WTC11 (cell line): ENCODE measurements at regions not wholly inside any gene's neighbourhood (a gene's known extent, or its start where the extent isn't known, plus 50 kb on each side); places are given as distances from the start of the nearest gene placed in this dataset.

Experiments used
- E2F1 ChIP-seq: sonication (generic); formaldehyde crosslinking; IDR thresholded peaks from 2 replicates; pipeline ENCODE4 v1.8.0; 2022; ENCODE audit warnings: mild to moderate bottlenecking, missing genetic modification reagents
- RELA ChIP-seq: sonication (generic); formaldehyde crosslinking; IDR thresholded peaks from 2 replicates; pipeline ENCODE4 v1.8.1; 2022; ENCODE audit warnings: missing genetic modification reagents, mild to moderate bottlenecking, borderline replicate concordance
- TF ChIP-seq, protein P1 (sequence below): sonication (generic); formaldehyde crosslinking; IDR thresholded peaks from 2 replicates; pipeline ENCODE4 v1.8.1; 2023; ENCODE audit warnings: mild to moderate bottlenecking, missing genetic modification reagents, moderate library complexity
- TF ChIP-seq, protein P2 (sequence below): fragments of 200-600 bp; IDR thresholded peaks from 2 replicates; pipeline ENCODE4 v1.8.0; 2022; ENCODE audit warnings: antibody characterized with exemption

GRCh38 chr2:58688813-58689212 is 447.7 kb upstream of the FANCL start:
- TF ChIP-seq, protein P1, sequence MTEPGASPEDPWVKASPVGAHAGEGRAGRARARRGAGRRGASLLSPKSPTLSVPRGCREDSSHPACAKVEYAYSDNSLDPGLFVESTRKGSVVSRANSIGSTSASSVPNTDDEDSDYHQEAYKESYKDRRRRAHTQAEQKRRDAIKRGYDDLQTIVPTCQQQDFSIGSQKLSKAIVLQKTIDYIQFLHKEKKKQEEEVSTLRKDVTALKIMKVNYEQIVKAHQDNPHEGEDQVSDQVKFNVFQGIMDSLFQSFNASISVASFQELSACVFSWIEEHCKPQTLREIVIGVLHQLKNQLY: no peak
- TF ChIP-seq, protein P2, sequence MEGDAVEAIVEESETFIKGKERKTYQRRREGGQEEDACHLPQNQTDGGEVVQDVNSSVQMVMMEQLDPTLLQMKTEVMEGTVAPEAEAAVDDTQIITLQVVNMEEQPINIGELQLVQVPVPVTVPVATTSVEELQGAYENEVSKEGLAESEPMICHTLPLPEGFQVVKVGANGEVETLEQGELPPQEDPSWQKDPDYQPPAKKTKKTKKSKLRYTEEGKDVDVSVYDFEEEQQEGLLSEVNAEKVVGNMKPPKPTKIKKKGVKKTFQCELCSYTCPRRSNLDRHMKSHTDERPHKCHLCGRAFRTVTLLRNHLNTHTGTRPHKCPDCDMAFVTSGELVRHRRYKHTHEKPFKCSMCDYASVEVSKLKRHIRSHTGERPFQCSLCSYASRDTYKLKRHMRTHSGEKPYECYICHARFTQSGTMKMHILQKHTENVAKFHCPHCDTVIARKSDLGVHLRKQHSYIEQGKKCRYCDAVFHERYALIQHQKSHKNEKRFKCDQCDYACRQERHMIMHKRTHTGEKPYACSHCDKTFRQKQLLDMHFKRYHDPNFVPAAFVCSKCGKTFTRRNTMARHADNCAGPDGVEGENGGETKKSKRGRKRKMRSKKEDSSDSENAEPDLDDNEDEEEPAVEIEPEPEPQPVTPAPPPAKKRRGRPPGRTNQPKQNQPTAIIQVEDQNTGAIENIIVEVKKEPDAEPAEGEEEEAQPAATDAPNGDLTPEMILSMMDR: no peak
- no peak for TF ChIP-seq E2F1 (CRISPR knock-in tag)
- TF ChIP-seq RELA: no peak
